ENCODE measurements at regions not wholly inside any gene's neighbourhood (a gene's known extent, or its start where the extent isn't known, plus 50 kb on each side); places are given as distances from the start of the nearest gene placed in this dataset.

DNA sequence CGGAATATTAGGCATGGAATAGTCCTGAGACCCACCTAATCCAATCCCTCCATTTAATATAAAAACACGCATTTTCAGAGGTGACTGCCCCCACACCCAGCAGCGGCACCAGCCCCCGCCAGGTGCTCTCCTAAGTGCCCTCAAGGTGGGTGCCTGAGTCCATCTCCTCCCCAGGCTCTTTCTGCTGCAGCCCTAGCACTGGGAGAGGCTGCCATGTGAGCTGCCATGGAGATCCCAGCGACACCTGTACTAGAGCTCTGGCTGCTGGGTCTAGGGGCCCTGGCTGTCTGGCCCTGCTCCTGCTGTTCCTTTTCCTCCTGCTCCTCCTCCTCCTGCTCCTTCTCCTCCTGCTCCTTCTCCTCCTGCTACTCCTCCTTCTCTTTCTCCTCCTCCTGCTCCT is 191.1 kb upstream of the BMPER start:
- no peaks in the 10 kb centered on the region for H3K4me1 ChIP-seq (ENCODE audit: control insufficient read depth in 2 of 2, insufficient read depth in 2 of 2, low read length in 2 of 2)
- no peak for ATAC-seq (ENCODE audit: low read depth)
- ChIA-PET CTCF (no interaction called here), POLR2A (no interaction called here)
- no peak overlapping the region for H3K4me3 Mint-ChIP-seq
- H3K36me3 ChIP-seq (replicated peaks in 1 of 2; ENCODE audit: control extremely low read depth in 1 of 2, control insufficient read depth in 1 of 2, extremely low read depth in 1 of 2, insufficient read depth in 2 of 2, low read length in 1 of 2) = no peaks in the 10 kb centered on the region
- TF ChIP-seq, protein P1, sequence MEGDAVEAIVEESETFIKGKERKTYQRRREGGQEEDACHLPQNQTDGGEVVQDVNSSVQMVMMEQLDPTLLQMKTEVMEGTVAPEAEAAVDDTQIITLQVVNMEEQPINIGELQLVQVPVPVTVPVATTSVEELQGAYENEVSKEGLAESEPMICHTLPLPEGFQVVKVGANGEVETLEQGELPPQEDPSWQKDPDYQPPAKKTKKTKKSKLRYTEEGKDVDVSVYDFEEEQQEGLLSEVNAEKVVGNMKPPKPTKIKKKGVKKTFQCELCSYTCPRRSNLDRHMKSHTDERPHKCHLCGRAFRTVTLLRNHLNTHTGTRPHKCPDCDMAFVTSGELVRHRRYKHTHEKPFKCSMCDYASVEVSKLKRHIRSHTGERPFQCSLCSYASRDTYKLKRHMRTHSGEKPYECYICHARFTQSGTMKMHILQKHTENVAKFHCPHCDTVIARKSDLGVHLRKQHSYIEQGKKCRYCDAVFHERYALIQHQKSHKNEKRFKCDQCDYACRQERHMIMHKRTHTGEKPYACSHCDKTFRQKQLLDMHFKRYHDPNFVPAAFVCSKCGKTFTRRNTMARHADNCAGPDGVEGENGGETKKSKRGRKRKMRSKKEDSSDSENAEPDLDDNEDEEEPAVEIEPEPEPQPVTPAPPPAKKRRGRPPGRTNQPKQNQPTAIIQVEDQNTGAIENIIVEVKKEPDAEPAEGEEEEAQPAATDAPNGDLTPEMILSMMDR (IDR thresholded peaks at IDR 0.05) = no peak
- TF ChIP-seq EZH2 (IDR thresholded peaks at IDR 0.05; ENCODE audit: borderline replicate concordance, insufficient read depth, low read depth, low read length, poor library complexity, severe bottlenecking) = no peak
- H3K9me3 ChIP-seq (ENCODE audit: control extremely low read depth in 1 of 3, control insufficient read depth in 2 of 3, insufficient read depth in 1 of 3, low read length in 2 of 3) = no peaks in the 10 kb centered on the region
- H3K27me3 Mint-ChIP-seq = peaks cover 10% of the 10 kb centered on the region
- H2AFZ ChIP-seq (ENCODE audit: insufficient read depth, low read depth, low read length, poor library complexity, severe bottlenecking) = no peak overlapping the region
- 96% methylated on average over 5 of the region's 5 CpGs for WGBS (ENCODE audit: insufficient coverage)
- H4K20me1 ChIP-seq (ENCODE audit: control insufficient read depth, insufficient read depth, low read length, poor library complexity, severe bottlenecking) = no peaks in the 10 kb centered on the region
- no peak for DNase-seq
- no peak overlapping the region for H3K27ac ChIP-seq (ENCODE audit: low read length in 2 of 2)
- no peaks in the 10 kb centered on the region for H3K4me1 Mint-ChIP-seq
- no peak overlapping the region for H3K27ac Mint-ChIP-seq
- intact Hi-C loops (cut with micrococcal nuclease) = no loop called here
- no peaks in the 10 kb centered on the region for H3K79me2 ChIP-seq (ENCODE audit: control insufficient read depth, insufficient read depth, low read length)
- H3K4me3 ChIP-seq (ENCODE audit: control extremely low read depth in 1 of 5, extremely low read depth in 1 of 5, insufficient read depth in 1 of 5, low read depth in 2 of 5, low read length in 4 of 5) = no peak overlapping the region
- no peaks in the 10 kb centered on the region for H3K9me3 Mint-ChIP-seq (ENCODE audit: insufficient read depth)
- no peak overlapping the region for H3K4me2 ChIP-seq (replicated peaks; ENCODE audit: low read depth, low read length, poor library complexity, severe bottlenecking)
- H3K9ac ChIP-seq (ENCODE audit: low read length) = no peak overlapping the region
- H3K27me3 ChIP-seq (replicated peaks in 1 of 4; ENCODE audit: control extremely low read depth in 1 of 4, control insufficient read depth in 3 of 4, insufficient read depth in 4 of 4, low read length in 3 of 4) = no peaks in the 10 kb centered on the region

DNA sequence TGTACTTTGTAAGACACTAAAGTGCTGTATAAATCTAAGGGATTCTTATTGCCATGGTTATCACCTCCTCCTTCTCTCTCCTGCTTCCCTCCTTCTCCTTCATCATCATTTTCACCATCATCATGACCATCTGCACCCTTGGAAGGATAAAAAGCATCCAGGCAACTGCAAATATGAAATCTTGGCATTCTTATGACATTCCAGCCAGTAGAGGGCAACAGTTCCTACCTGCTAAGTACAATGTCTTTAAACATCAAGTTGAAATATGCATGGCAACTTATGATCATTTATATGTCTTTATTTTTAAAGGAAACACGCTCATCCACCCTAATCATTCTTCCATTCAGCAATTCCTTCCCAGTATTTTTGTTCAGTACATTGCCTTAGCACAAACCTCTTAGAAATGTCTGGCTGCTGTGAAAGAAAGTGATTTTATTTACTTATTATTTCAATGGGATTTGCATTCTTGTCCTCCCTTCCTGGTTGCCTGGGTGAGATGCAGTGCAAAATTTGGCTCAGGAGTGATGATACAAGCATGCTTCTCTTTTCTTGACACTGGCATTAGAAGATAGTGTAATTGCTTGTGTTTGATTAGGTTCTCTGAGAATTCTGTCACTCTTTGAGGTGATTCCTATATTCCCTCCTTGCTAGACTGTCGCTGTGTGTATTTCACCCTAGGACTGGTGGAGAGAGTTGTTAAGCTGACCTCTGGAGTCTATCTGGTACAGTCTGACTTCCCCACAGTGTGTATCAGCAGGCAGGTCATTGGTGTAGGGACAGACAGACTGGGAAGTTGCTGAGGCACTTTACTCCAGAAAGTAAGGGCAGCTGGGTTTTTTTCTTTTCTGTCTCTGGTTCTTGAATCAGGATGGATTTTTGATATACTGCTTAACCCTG is 188.5 kb upstream of the BMPER start:
- Histone ChIP-seq H3K4me1 (ENCODE audit: control insufficient read depth in 2 of 2, insufficient read depth in 2 of 2, low read length in 2 of 2) (no peaks in the 10 kb centered on the region), H4K20me1 (ENCODE audit: control insufficient read depth, insufficient read depth, low read length, poor library complexity, severe bottlenecking) (no peaks in the 10 kb centered on the region), H3K4me3 (ENCODE audit: control extremely low read depth in 1 of 5, extremely low read depth in 1 of 5, insufficient read depth in 1 of 5, low read depth in 2 of 5, low read length in 4 of 5) (no peak overlapping the region), H3K9ac (ENCODE audit: low read length) (no peak overlapping the region), H3K9me3 (ENCODE audit: control extremely low read depth in 1 of 3, control insufficient read depth in 2 of 3, insufficient read depth in 1 of 3, low read length in 2 of 3) (no peaks in the 10 kb centered on the region), H3K4me2 (replicated peaks; ENCODE audit: low read depth, low read length, poor library complexity, severe bottlenecking) (no peak overlapping the region), H3K27ac (ENCODE audit: low read length in 2 of 2) (no peak overlapping the region), H3K36me3 (replicated peaks in 1 of 2; ENCODE audit: control extremely low read depth in 1 of 2, control insufficient read depth in 1 of 2, extremely low read depth in 1 of 2, insufficient read depth in 2 of 2, low read length in 1 of 2) (no peaks in the 10 kb centered on the region), H2AFZ (ENCODE audit: insufficient read depth, low read depth, low read length, poor library complexity, severe bottlenecking) (no peak overlapping the region), H3K27me3 (replicated peaks in 1 of 4; ENCODE audit: control extremely low read depth in 1 of 4, control insufficient read depth in 3 of 4, insufficient read depth in 4 of 4, low read length in 3 of 4) (no peaks in the 10 kb centered on the region), H3K79me2 (ENCODE audit: control insufficient read depth, insufficient read depth, low read length) (no peaks in the 10 kb centered on the region)
- TF ChIP-seq, protein P1 (IDR thresholded peaks at IDR 0.05) = no peak
- no peak for TF ChIP-seq EZH2 (IDR thresholded peaks at IDR 0.05; ENCODE audit: borderline replicate concordance, insufficient read depth, low read depth, low read length, poor library complexity, severe bottlenecking)
- ChIA-PET CTCF (interaction anchor here (1.1 to 1.4 kb wide), 2 partner anchors 15 to 39 kb away, joined by 3 to 4 read pairs; no protein-coding TSS in a partner anchor), POLR2A (no interaction called here)
- WGBS (ENCODE audit: insufficient coverage) = no CpG with 5 or more reads among the region's 2 CpGs
- ATAC-seq (ENCODE audit: low read depth) (no peak), DNase-seq (no peak)
- peaks cover 10% of the 10 kb centered on the region for H3K27me3 Mint-ChIP-seq
- H3K4me3 Mint-ChIP-seq = no peak overlapping the region
- H3K27ac Mint-ChIP-seq = no peak overlapping the region
- intact Hi-C loops (cut with micrococcal nuclease) = no loop called here
- H3K4me1 Mint-ChIP-seq = no peaks in the 10 kb centered on the region
- H3K9me3 Mint-ChIP-seq (ENCODE audit: insufficient read depth) = no peaks in the 10 kb centered on the region
